T47D (cell line): ENCODE measurements at regions not wholly inside any gene's neighbourhood (a gene's known extent, or its start where the extent isn't known, plus 50 kb on each side); places are given as distances from the start of the nearest gene placed in this dataset.
"Not testable (repeated sequence)": the region's sequence is repeated elsewhere in the genome, so short reads cannot be mapped to it uniquely, and the experiment has no call there.

ENCODE experiments used
- DNase-seq, 2 experiments: peaks; one replicate each; pipeline versions ENCODE4 v3.0.0 to v3.0.0-alpha.2; 2011 to 2012; ENCODE audit warnings: low read depth in 1 of 2, low spot score in 1 of 2
- JUND ChIP-seq: IDR thresholded peaks from 2 replicates; pipeline ENCODE4 v1.6.1; 2012; ENCODE audit warnings: low read depth
- in situ Hi-C: cut with HindIII; loops from 2 replicates; pipeline ENCODE4 v1.10.0; 2016; ENCODE audit warnings: low sequenced_read_pairs, low pct_unique_long_range_greater_than_20kb

DNA sequence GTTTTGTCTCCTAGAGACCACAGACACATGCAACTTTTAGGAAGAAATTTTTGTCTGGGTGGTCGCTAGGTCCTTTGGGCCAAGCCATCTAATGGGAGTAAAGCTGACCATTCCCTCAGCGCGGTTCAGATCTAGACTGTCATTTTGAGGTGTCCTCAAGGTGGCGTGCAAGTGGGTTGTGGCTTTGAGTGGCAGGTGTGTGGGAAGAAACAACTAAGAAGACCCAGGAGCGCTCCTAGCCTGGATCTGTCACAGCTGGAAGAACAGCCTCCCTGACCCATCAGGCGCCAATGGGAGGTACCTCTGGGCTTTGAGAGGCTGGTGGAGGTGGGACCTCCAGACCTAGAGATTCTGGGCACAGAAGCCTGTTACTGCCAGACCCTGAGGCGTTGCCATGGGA is 645.1 kb downstream of the KCNJ18 start:
- TF ChIP-seq JUND: no peak
- DNase-seq: peak in 1 of 2 experiments; percentile 58
- in situ Hi-C loops: no loop called here

DNA sequence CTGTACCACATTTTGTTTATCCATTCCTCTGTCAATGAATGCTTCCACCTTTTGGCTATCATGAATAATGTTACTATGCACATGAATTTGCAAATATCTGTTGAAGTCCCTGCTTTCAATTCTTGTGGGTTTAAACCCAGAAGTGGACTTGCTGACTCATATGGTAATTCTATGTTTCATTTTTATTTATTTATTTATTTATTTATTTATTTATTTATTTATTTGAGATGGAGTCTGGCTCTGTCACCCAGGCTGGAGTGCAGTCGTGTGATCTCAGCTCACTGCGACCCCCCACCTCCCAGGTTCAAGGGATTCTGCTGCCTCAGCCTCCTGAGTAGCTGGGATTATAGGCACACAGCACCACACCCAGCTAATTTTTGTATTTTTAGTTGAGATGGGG is 664.3 kb downstream of the KCNJ18 start:
- DNase-seq, in situ Hi-C loops: not testable (repeated sequence)

DNA sequence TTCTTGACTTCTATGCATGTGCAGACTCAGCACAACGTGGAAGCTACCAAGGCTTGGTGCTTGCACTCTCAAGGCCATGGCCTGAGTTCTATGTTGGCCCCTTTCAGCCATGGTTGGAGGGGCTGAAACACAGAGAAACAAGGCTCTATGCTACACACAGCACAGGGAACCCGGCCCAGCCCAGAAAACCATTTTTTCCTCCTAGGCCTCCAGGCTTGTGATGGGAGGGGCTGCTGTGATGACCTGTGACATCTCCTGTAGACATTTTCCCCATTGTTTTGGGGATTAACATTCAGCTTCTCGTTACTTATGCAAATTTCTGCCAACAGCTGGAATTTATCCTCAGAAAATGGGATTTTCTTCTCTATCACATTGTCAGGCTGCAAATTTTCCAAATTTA is 678.7 kb downstream of the KCNJ18 start:
- DNase-seq, in situ Hi-C loops: not testable (repeated sequence)

DNA sequence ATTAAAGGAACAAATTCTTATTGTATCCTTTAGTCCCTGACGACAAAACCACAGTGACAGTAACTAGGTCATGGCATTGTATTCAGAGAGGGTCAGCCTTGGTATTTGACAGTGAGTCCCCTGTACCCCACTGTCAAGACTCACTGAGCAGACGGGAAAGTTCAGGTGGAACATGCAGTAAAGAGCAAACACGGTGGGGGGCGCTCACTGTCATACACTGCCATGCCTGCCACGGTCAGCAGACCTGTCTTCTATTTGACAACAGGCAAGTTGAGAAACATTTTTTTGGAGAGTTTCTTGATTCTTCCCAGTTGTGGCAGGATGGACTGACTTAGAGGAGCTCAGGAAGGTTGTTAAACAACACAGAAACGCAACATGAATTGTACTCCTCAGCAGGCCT is 681.6 kb downstream of the KCNJ18 start:
- DNase-seq: no peak
- in situ Hi-C loops: no loop called here
- TF ChIP-seq JUND: no peak

DNA sequence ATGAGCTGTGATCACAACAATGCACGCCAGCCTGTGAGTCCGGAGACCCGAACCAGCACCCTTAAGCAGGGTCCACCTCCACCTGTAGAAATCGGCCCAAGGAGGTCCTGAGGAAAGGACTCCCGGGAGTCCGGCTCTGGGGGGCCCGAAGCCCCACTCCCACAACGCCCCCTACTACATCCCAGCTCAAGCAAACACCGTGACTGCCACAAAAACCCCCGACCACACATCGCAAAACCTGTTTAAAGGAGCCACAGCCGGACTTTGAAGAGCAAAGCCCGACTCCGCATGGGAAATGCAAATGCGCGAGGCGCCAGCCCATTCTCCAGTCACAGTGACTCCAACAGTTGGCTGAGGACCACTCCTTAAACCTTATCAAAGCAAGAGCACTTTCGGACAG is 682.4 kb downstream of the KCNJ18 start:
- TF ChIP-seq JUND: no peak
- in situ Hi-C loops: no loop called here
- DNase-seq: no peak

DNA sequence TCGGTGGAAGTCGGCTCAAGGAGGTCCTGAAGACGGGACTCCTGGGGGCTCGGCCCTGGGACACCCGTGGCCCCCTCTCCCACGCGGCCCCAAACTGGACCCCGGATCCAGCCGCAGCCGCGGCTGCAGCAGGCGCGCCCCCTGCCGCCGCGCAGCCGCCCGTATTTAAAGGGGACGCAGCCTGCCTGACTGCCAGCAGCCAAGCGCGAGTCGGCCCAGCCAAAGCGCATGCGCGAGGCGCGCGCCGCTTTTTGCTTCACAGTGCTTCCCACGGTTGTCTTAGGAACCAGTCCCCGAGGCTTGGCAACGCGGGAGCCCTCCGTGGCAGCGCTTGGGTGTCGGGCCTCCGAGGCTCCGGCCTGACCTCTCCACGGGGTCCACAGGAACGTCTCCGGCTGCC is 684.4 kb downstream of the KCNJ18 start:
- in situ Hi-C loops, DNase-seq: not testable (repeated sequence)

DNA sequence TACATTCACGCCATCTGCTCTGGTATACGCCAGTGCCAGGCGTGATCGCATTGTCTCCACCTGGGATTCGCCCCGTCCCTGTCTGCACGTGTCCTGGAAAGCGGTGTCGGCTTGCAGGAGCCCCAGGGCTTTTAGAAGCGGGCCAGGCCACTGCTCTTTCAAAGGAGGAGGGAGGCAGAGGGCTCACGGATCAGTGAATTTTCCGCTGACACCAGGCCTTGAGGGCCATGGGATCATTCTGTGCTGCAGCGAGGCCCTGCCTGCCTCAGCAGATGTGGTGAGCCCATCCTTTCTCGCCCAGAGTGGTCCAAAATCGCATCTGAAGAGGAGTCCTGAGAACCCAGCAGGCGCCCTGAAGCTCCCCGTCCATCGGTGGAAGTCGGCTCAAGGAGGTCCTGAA is 686.4 kb downstream of the KCNJ18 start:
- DNase-seq, in situ Hi-C loops: not testable (repeated sequence)

DNA sequence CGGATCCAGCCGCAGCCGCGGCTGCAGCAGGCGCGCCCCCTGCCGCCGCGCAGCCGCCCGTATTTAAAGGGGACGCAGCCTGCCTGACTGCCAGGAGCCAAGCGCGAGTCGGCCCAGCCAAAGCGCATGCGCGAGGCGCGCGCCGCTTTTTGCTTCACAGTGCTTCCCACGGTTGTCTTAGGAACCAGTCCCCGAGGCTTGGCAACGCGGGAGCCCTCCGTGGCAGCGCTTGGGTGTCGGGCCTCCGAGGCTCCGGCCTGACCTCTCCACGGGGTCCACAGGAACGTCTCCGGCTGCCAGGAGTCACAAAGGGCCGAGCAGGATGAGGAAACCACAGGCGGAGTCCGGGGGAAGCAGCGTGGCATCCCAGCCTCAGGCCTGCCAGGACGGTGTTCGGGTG is 689.3 kb downstream of the KCNJ18 start:
- DNase-seq, in situ Hi-C loops: not testable (repeated sequence)

DNA sequence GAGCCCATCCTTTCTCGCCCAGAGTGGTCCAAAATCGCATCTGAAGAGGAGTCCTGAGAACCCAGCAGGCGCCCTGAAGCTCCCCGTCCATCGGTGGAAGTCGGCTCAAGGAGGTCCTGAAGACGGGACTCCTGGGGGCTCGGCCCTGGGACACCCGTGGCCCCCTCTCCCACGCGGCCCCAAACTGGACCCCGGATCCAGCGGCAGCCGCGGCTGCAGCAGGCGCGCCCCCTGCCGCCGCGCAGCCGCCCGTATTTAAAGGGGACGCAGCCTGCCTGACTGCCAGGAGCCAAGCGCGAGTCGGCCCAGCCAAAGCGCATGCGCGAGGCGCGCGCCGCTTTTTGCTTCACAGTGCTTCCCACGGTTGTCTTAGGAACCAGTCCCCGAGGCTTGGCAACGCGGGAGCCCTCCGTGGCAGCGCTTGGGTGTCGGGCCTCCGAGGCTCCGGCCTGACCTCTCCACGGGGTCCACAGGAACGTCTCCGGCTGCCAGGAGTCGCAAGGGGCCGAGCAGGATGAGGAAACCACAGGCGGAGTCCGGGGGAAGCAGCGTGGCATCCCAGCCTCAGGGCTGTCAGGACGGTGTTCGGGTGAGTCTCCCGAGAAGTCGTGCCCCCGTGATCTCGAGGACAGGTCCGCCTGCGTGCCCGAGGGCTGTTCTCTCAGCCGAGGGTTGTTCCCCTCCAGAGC is 691.6 kb downstream of the KCNJ18 start:
- in situ Hi-C loops, DNase-seq: not testable (repeated sequence)

DNA sequence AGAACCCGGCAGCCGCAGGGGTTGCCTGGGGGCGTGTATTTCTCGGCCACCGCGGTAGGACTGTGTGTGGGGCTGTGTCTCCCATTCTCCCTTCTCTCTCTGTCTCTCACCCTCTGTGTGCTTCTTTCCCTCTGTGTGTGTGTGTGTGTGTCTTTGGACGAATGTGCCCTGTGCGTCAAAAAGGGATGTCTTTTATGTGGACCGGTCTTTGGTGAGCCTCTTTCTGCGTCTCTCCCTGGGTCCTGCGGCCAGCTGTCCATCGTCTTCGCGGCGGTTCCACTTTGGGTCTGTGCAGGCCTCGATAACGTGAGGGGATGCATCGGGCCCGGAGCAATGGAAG is 692.1 kb downstream of the KCNJ18 start:
- DNase-seq, in situ Hi-C loops: not testable (repeated sequence)

DNA sequence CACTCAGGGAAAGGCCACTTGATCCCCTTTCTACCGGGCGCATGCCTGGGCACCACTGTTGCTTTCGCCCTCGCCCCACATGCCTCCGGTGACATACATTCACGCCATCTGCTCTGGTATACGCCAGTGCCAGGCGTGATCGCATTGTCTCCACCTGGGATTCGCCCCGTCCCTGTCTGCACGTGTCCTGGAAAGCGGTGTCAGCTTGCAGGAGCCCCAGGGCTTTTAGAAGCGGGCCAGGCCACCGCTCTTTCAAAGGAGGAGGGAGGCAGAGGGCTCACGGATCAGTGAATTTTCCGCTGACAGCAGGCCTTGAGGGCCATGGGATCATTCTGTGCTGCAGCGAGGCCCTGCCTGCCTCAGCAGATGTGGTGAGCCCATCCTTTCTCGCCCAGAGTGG is 706.1 kb downstream of the KCNJ18 start:
- in situ Hi-C loops, DNase-seq: not testable (repeated sequence)

DNA sequence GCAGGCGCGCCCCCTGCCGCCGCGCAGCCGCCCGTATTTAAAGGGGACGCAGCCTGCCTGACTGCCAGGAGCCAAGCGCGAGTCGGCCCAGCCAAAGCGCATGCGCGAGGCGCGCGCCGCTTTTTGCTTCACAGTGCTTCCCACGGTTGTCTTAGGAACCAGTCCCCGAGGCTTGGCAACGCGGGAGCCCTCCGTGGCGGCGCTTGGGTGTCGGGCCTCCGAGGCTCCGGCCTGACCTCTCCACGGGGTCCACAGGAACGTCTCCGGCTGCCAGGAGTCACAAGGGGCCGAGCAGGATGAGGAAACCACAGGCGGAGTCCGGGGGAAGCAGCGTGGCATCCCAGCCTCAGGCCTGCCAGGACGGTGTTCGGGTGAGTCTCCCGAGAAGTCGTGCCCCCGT is 706.7 kb downstream of the KCNJ18 start:
- in situ Hi-C loops, DNase-seq: not testable (repeated sequence)

DNA sequence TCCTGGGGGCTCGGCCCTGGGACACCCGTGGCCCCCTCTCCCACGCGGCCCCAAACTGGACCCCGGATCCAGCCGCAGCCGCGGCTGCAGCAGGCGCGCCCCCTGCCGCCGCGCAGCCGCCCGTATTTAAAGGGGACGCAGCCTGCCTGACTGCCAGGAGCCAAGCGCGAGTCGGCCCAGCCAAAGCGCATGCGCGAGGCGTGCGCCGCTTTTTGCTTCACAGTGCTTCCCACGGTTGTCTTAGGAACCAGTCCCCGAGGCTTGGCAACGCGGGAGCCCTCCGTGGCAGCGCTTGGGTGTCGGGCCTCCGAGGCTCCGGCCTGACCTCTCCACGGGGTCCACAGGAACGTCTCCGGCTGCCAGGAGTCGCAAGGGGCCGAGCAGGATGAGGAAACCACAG is 712.8 kb downstream of the KCNJ18 start:
- in situ Hi-C loops, DNase-seq: not testable (repeated sequence)

DNA sequence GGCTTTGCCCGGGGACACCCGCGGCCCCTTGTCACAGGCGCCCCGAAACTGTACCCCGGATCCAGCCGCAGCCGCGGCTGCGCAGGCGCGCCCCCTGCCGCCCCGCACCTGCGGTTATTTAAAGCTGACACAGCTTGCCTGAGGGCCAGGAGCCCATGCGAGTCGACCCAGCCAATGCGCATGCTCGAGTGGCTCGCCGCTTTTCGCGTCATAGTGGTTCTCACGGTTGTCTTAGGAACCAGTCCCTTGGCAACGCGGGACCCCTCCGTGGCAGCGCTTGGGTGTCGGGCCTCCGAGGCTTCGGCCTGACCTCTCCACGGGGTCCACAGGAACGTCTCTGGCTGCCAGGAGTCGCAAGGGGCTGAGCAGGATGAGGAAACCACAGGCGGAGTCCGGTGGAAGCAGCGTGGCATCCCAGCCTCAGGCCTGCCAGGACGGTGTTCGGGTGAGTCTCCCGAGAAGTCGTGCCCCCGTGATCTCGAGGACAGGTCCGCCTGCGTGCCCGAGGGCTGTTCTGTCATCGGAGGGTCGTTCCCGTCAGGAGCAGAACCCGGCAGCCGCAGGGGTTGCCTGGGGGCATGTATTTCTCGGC is 716.9 kb downstream of the KCNJ18 start:
- in situ Hi-C loops: no loop called here
- no peak for TF ChIP-seq JUND
- DNase-seq: no peak
